Chondrocyte (in vitro differentiated cells): ENCODE measurements at regions not wholly inside any gene's neighbourhood (a gene's known extent, or its start where the extent isn't known, plus 50 kb on each side); places are given as distances from the start of the nearest gene placed in this dataset.

Source experiments
- DNase-seq: peaks from one replicate; pipeline ENCODE4 v3.0.0; 2021; ENCODE audit warnings: mixed read lengths, low spot score
- H3K27ac Mint-ChIP-seq: one replicate; pipeline ENCODE4 v1.8.0; 2021; ENCODE audit warnings: mild to moderate bottlenecking, moderate library complexity, mixed read lengths; ENCODE audit not compliant: unreplicated experiment
- H3K27me3 Mint-ChIP-seq: 2 replicates; pipeline ENCODE4 v1.8.0; 2021; ENCODE audit warnings: low read depth, mixed read lengths
- H3K36me3 Mint-ChIP-seq: 2 replicates; pipeline ENCODE4 v1.8.0; 2021; ENCODE audit warnings: low read depth, mixed read lengths
- H3K4me1 Mint-ChIP-seq: 2 replicates; pipeline ENCODE4 v1.8.0; 2021; ENCODE audit warnings: low read depth, mild to moderate bottlenecking, mixed read lengths
- H3K4me3 Mint-ChIP-seq: one replicate; pipeline ENCODE4 v1.8.0; 2021; ENCODE audit warnings: mild to moderate bottlenecking, moderate library complexity, mixed read lengths; ENCODE audit not compliant: unreplicated experiment
- H3K9me3 Mint-ChIP-seq: 2 replicates; pipeline ENCODE4 v1.8.0; 2021; ENCODE audit warnings: low read depth, mixed read lengths
- CTCF ChIP-seq: fragments of 200-600 bp; sonication (generic); IDR thresholded peaks from 2 replicates; pipeline ENCODE4 v1.5.0; 2021; ENCODE audit warnings: antibody characterized with exemption, mild to moderate bottlenecking, moderate library complexity

DNA sequence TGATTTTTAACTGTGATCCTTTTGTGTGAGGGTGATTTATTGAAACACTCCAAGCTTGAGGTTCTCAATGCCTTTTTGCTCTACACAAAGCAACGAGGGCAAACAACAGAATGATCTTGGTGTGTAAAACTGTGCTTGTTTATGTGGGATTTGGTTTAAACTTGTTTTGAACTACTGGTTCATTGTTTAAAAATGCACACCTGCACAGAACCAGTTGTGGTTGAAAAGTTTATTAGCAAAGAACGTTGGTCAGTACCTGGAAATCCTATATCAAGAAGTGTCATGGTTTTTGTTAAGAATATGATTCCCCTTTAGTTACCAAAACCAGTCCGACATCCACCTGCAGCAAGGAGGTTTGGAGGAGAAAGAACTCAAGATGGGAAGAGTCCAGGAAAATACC lies 239.4 kb downstream of the WNT5A start:
- TF ChIP-seq CTCF = no peak
- Mint-ChIP-seq H3K4me1 (no peaks in the 10 kb centered on the region), H3K9me3 (peaks cover 24% of the 10 kb centered on the region), H3K27me3 (no peaks in the 10 kb centered on the region), H3K4me3 (no peak overlapping the region), H3K27ac (no peak overlapping the region), H3K36me3 (peaks cover 5% of the 10 kb centered on the region)
- DNase-seq = no peak

DNA sequence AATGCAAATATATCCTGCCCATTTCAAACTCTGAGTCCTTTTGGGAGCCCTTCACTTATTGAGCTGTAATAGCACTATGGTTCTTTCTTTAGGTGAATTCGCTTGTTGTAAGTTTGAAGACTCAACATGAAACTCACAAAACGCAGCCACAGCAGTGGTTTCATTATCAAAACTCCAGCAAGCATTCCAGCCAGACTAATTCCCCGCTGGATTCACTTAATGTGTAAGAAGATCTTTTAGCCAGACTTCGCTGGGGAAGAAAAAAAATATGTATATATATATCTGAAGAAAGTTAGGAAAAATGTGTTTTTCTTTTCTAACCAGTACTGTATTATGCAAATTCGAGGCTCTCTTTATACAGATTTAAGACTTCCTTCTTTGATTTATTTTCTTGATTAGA lies 241.1 kb downstream of the WNT5A start:
- peaks cover 5% of the 10 kb centered on the region for H3K36me3 Mint-ChIP-seq
- no peak for DNase-seq
- H3K4me3 Mint-ChIP-seq = no peak overlapping the region
- H3K27me3 Mint-ChIP-seq = no peaks in the 10 kb centered on the region
- peaks cover 24% of the 10 kb centered on the region for H3K9me3 Mint-ChIP-seq
- no peak for TF ChIP-seq CTCF
- H3K27ac Mint-ChIP-seq = no peak overlapping the region
- no peaks in the 10 kb centered on the region for H3K4me1 Mint-ChIP-seq

DNA sequence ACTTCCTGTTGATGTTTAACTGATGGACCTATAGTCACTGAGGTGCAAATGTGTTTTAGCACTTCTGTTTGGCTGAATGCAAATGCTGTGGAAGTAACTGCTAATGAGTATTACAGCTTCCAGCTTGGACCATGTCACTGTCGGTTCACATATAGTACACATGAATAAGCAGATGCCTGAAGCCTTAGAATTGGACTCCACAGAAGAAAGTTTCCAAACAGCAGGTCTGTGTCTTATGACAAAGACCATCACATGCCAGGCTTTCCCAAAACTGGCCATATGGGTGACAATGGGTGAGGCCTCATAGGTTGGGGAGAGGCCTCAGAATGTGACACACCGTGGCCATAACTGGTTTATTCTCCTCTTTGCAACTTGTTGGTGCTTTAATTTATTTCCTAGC lies 241.8 kb downstream of the WNT5A start:
- H3K27me3 Mint-ChIP-seq = no peaks in the 10 kb centered on the region
- no peak overlapping the region for H3K27ac Mint-ChIP-seq
- H3K4me3 Mint-ChIP-seq = no peak overlapping the region
- peaks cover 5% of the 10 kb centered on the region for H3K36me3 Mint-ChIP-seq
- TF ChIP-seq CTCF = no peak
- H3K9me3 Mint-ChIP-seq = peaks cover 24% of the 10 kb centered on the region
- no peak for DNase-seq
- no peaks in the 10 kb centered on the region for H3K4me1 Mint-ChIP-seq

DNA sequence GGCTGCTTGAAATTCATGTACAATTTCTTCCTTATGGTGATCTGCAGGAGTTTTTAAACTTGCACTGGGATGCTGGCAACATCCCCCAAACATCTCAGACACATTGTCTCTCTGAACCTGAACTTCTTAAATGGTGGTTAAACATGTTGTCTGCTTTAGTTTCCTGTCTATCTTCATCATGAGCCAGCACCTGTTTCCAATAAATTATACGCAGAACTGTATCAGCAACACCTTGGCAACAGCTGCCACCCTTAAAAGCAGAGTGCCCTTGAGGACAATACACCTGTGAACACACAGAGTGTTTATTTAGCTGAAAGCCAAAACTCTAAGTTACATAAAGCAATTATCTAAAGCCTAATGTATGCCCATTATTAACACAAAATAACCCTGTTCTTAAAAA lies 242.9 kb downstream of the WNT5A start:
- Mint-ChIP-seq H3K4me3 (no peak overlapping the region), H3K36me3 (peaks cover 5% of the 10 kb centered on the region)

GRCh38 chr3:55243678-55244077 lies 243.4 kb downstream of the WNT5A start:
- DNase-seq = no peak
- no peaks in the 10 kb centered on the region for H3K4me1 Mint-ChIP-seq
- H3K27ac Mint-ChIP-seq = no peak overlapping the region
- no peak overlapping the region for H3K4me3 Mint-ChIP-seq
- TF ChIP-seq CTCF = no peak
- H3K27me3 Mint-ChIP-seq = no peaks in the 10 kb centered on the region
- H3K36me3 Mint-ChIP-seq = peaks cover 4% of the 10 kb centered on the region
- peaks cover 8% of the 10 kb centered on the region for H3K9me3 Mint-ChIP-seq

More for the DNA sequence above, 242.9 kb downstream of the WNT5A start:
- peaks cover 14% of the 10 kb centered on the region for H3K9me3 Mint-ChIP-seq
- no peaks in the 10 kb centered on the region for H3K4me1 Mint-ChIP-seq
- no peak for TF ChIP-seq CTCF
- no peak for DNase-seq
- H3K27ac Mint-ChIP-seq = no peak overlapping the region
- no peaks in the 10 kb centered on the region for H3K27me3 Mint-ChIP-seq
